Muscle layer of colon (tissue), 2 donors: ENCODE measurements at regions not wholly inside any gene's neighbourhood (a gene's known extent, or its start where the extent isn't known, plus 50 kb on each side); places are given as distances from the start of the nearest gene placed in this dataset.

Experiments used
- H3K27ac ChIP-seq: one replicate; pipeline ENCODE4 v1.7.0; 2013; ENCODE audit warnings: low read depth, mild to moderate bottlenecking, low read length, moderate library complexity
- H3K27me3 ChIP-seq, 2 donors: one replicate each; pipeline ENCODE4 v1.7.0; 2013; ENCODE audit warnings: low read length in 2 of 2, mild to moderate bottlenecking in 2 of 2; ENCODE audit not compliant: insufficient read depth in 2 of 2, control insufficient read depth in 1 of 2
- H3K36me3 ChIP-seq: one replicate; pipeline ENCODE4 v1.7.0; 2013; ENCODE audit warnings: mild to moderate bottlenecking, low read length; ENCODE audit not compliant: insufficient read depth
- H3K4me1 ChIP-seq: one replicate; pipeline ENCODE4 v1.7.0; 2013; ENCODE audit warnings: mild to moderate bottlenecking, low read length; ENCODE audit not compliant: insufficient read depth
- H3K4me3 ChIP-seq, 2 donors: one replicate each; pipeline ENCODE4 v1.7.0; 2013; ENCODE audit warnings: low read length in 2 of 2, low read depth in 1 of 2, mild to moderate bottlenecking in 1 of 2, moderate library complexity in 1 of 2
- H3K9ac ChIP-seq: one replicate; pipeline ENCODE4 v1.7.0; 2013; ENCODE audit warnings: low read length
- H3K9me3 ChIP-seq: one replicate; pipeline ENCODE4 v1.7.0; 2013; ENCODE audit warnings: mild to moderate bottlenecking, low read length
- donor health status: abdominal sarcoma.
- donor health status: Adenocarcinoma of cecum.

DNA sequence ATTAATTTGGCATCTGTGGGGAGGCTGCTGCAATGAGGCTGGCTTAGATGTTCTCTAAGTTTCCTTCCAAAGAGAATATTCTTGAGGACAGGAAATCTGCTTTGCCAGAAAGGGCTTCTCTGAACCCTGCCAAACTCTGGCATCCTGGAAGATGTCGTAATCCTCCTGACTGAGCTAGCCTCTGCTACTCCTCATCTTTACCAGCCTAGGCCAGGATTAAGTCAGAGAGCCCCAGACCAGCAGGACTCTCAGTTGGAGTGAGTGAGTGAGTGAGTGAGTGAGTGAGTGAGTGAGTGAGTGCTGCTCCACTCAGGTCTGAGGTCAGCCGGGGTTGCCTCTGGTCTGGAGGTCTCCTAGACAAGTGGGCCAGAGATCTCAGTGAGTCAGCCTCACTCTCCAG lies 104.9 kb upstream of the SOD3 start:
- Histone ChIP-seq H3K4me1 (no peaks in the 10 kb centered on the region), H3K9me3 (no peaks in the 10 kb centered on the region), H3K9ac (no peak overlapping the region), H3K27me3 (no peaks in the 10 kb centered on the region), H3K27ac (no peak overlapping the region), H3K36me3 (no peaks in the 10 kb centered on the region), H3K4me3 (no peak overlapping the region)

DNA sequence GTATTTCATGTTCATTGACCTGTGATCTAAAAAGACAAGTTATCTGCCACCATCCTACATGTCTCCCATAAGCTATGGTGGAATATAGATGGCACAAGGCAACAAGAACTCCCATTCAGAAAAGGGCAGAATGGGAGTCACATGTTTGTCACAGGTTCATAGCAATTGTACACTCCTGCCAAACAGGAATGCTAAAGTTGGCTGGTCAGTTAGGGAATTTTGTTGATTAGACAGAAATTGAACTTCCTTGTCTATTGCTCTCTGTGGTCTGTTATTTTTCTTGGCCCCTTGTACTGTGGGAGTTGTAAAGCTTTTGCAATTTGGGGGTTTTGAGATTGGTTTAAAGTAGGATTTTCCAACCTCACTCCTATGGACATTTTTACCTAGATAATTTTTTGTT lies 101.7 kb upstream of the SOD3 start:
- H3K27me3 ChIP-seq = no peaks in the 10 kb centered on the region
- no peaks in the 10 kb centered on the region for H3K9me3 ChIP-seq
- H3K4me3 ChIP-seq = no peak overlapping the region
- H3K4me1 ChIP-seq = no peaks in the 10 kb centered on the region
- H3K27ac ChIP-seq = no peak overlapping the region
- H3K9ac ChIP-seq = no peak overlapping the region
- no peaks in the 10 kb centered on the region for H3K36me3 ChIP-seq

DNA sequence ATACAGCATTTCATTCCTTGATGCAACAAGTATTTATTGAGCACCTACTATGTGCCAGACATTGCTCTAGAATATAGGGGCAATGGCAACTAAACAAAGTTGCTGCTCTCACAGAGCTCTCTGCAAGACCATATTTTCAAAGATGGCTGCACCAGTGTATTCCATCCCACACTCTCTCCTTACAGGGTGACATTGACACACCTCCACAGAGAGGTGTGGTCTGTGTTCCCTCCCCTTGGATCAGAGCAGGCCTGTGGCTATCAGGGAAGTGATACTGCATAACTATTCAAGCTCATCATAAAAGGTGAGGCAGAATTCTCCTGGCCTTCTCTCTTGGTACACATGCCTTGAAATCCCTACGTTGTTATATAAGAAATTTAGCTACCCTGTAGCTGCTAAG lies 95.3 kb upstream of the SOD3 start:
- H3K9ac ChIP-seq = no peak overlapping the region
- H3K27ac ChIP-seq = no peak overlapping the region
- H3K4me3 ChIP-seq = no peak overlapping the region
- H3K4me1 ChIP-seq = no peaks in the 10 kb centered on the region
- H3K36me3 ChIP-seq = no peaks in the 10 kb centered on the region
- H3K27me3 ChIP-seq = no peaks in the 10 kb centered on the region
- H3K9me3 ChIP-seq = no peaks in the 10 kb centered on the region

DNA sequence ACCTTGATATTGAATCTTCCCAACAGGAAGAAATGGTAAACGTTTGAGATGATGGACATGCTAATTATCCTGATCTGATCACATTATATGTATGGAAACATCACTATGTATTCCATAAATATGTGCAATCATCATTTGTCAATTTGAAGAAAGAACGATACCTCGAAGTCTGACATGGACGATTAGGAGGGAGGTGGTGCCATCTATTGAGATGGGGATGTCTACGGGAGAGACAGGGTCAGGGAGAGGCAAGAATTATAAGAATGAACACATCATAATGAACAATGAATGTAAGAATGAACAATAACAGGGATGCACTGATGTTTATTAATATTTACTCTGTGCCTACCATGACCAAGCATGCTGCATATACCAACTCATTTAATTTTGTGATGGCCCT lies 93.7 kb upstream of the SOD3 start:
- Histone ChIP-seq H3K4me3 (no peak overlapping the region), H3K27ac (no peak overlapping the region), H3K36me3 (no peaks in the 10 kb centered on the region), H3K27me3 (no peaks in the 10 kb centered on the region), H3K4me1 (no peaks in the 10 kb centered on the region), H3K9me3 (no peaks in the 10 kb centered on the region), H3K9ac (no peak overlapping the region)

DNA sequence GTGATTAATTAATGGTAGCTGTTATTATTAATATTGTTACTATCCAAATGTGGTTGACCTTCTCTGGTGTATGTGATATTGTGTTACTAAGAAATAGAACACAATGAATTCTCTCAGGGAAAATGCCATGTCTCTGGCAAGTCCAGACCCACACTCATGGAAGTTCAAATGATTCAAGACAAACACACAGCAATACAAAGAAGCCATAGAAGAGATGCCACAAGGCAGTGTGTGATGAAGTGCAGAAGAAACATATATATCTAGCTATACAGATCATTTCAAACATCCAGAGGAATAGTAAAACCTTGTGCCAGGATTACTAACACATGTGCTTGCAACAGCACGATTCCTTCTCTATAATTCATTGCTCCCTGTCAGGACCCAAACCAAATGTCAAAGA lies 93.1 kb upstream of the SOD3 start:
- no peak overlapping the region for H3K4me3 ChIP-seq
- H3K36me3 ChIP-seq = no peaks in the 10 kb centered on the region
- no peak overlapping the region for H3K27ac ChIP-seq
- no peaks in the 10 kb centered on the region for H3K9me3 ChIP-seq
- no peaks in the 10 kb centered on the region for H3K4me1 ChIP-seq
- H3K9ac ChIP-seq = no peak overlapping the region
- no peaks in the 10 kb centered on the region for H3K27me3 ChIP-seq

DNA sequence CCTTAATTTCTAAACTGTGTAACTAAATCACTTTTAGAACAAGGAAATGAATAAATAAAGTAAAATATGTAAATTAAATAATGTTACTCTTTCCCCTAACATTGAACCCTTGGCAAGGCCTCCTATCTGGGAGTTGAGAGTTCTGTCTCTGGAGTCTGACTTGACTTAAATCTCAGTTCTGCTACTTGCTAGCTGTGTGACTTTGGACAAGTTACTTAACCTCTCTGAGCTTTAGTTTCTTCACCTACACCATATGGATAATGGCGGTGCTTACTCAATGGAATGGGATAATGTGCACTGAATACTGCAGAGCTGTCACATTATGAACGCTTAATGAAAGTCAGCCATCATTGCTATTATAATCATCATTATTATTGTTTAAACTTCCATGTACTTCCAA lies 92.1 kb upstream of the SOD3 start:
- no peaks in the 10 kb centered on the region for H3K9me3 ChIP-seq
- H3K27ac ChIP-seq = no peak overlapping the region
- no peak overlapping the region for H3K4me3 ChIP-seq
- no peaks in the 10 kb centered on the region for H3K27me3 ChIP-seq
- no peaks in the 10 kb centered on the region for H3K4me1 ChIP-seq
- no peaks in the 10 kb centered on the region for H3K36me3 ChIP-seq
- H3K9ac ChIP-seq = no peak overlapping the region

DNA sequence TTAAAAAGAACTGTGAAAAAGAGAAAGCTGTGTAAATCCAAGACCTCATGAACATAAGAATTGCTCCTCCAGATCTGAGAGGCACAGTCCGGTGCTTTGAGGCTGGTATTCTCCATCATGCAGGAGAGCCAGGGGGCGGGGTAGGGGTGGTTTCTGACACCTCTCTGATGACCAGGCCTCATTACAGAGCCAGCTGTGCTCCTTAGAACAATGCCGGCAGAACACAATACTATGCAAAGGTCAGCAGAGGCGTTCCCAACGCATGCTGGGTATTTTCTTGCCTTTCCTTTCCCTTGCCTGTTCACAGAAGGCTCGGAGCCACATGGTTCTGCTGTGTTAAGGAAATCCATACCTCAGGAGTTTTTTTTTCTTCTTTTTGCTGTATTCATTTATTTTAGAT lies 91.2 kb upstream of the SOD3 start:
- Histone ChIP-seq H3K4me1 (no peaks in the 10 kb centered on the region), H3K9ac (no peak overlapping the region), H3K27me3 (no peaks in the 10 kb centered on the region), H3K36me3 (no peaks in the 10 kb centered on the region), H3K27ac (no peak overlapping the region), H3K4me3 (no peak overlapping the region), H3K9me3 (no peaks in the 10 kb centered on the region)

DNA sequence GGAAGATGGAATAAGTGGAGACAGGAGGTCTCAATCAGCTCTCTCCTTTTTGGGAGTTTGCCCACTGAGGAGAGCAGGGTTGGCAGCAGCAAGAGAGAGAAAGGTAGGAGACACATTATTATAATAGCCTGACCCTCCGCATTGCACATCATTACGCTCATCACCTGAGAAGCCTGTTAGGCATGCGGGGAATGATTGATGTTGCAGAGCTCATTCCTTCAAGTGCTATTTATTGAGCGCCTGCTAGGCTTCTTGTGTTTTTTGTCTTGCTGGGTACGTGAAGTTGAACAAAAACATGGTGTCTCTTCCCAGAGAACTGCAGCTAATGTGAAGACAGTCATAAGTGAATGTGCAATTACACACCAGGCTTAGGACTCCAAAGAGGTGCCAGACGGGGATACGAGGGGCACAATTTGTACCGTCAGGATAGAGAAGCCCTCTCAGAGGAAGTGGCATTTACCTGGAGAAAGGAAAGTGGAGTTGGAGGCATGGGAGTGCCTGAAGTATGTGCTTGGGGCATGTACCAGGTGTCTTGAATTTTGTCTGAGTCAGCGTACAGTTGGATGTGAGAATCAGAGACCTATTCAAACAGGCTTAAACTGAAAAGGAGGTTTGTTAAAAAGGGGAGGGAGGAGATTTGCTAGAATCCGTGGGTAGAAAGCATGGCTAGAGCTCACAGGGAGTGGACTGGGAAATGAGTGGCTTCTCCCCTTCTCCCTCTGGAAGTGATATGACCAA lies 90.2 kb upstream of the SOD3 start:
- no peak overlapping the region for H3K27ac ChIP-seq
- no peaks in the 10 kb centered on the region for H3K27me3 ChIP-seq
- no peak overlapping the region for H3K4me3 ChIP-seq
- no peaks in the 10 kb centered on the region for H3K4me1 ChIP-seq
- H3K9me3 ChIP-seq = no peaks in the 10 kb centered on the region
- H3K36me3 ChIP-seq = no peaks in the 10 kb centered on the region
- H3K9ac ChIP-seq = no peak overlapping the region

DNA sequence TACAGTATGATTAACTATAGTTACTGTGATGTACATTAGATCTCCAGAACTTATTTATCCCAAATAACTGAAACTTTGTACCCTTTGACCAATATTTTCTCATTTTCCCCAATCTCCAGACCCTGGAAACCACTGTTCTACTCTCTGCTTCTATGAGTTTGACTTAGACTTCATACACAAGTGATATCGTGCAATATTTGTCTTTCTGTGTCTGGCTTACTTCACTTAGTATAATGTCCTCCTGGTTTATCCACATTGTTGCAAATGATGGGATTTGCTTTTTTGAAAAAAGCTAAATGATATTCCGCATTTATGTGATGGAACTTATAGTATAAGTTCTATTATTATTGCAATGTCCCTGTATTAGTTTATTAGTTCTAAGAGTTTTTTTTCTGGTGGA lies 81.8 kb upstream of the SOD3 start:
- no peaks in the 10 kb centered on the region for H3K9me3 ChIP-seq
- no peaks in the 10 kb centered on the region for H3K27me3 ChIP-seq
- no peak overlapping the region for H3K27ac ChIP-seq
- no peak overlapping the region for H3K9ac ChIP-seq
- no peak overlapping the region for H3K4me3 ChIP-seq
- no peaks in the 10 kb centered on the region for H3K4me1 ChIP-seq
- no peaks in the 10 kb centered on the region for H3K36me3 ChIP-seq

DNA sequence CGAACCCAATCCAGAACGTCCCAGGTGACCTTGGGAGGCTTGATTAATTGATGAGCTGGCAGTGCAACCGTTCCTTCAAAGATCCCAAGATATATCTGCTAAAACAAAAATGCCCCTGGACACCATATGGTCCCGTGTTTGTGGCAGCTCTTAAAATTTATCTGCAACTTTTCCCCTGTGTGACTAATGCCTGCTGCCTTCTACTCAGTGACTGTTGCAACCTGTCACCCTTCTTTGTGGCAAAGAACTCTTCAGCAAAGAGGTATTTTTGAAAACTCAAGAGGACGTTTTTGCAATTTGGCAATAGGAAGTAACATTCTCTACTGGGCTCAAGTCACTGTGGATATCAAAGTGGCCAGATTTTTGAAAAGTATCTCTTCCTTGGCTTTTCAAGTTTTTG lies 75.8 kb upstream of the SOD3 start:
- H3K4me3 ChIP-seq = no peak overlapping the region
- no peaks in the 10 kb centered on the region for H3K36me3 ChIP-seq
- H3K27ac ChIP-seq = no peak overlapping the region
- H3K9me3 ChIP-seq = no peaks in the 10 kb centered on the region
- no peaks in the 10 kb centered on the region for H3K27me3 ChIP-seq
- no peaks in the 10 kb centered on the region for H3K4me1 ChIP-seq
- H3K9ac ChIP-seq = no peak overlapping the region

DNA sequence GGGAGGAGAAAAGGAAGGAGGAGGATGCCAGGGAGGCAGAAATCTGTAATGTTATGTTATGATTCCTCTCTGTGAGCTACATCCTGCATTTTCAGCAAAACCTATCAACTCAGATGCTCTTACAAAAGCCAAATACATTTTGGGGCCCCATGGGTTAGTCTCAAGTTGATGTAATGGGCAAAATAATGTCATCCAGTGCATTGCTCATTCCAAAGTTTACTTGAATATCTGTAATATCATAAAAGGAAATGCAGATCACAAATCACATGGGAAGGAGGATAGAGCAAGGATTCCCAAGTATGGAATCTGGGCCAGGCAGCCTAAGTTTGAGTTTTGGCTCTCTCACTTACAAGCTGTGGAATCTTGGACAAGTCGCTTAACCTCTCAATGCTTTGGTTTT lies 74.9 kb upstream of the SOD3 start:
- no peaks in the 10 kb centered on the region for H3K9me3 ChIP-seq
- no peak overlapping the region for H3K27ac ChIP-seq
- H3K27me3 ChIP-seq = no peaks in the 10 kb centered on the region
- H3K36me3 ChIP-seq = no peaks in the 10 kb centered on the region
- H3K9ac ChIP-seq = no peak overlapping the region
- no peak overlapping the region for H3K4me3 ChIP-seq
- H3K4me1 ChIP-seq = no peaks in the 10 kb centered on the region

DNA sequence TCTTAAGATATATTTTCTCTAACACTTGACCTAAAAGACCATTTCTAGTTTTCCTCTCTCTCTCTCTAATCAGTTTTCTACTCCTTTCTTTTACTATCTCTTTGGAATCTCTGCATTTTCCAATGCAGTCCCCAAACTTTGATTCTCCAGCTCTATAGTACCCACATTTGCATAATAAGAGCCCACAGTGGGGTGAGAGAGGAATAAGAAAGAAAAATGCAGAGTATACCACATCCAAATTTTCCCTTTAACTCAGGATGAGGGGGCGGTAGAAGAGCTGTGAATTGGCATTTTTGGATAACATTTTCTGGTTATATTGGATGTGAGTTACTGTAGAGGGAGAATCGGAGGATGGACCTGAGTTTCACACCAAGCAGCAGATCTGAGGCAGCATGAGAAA lies 74.4 kb upstream of the SOD3 start:
- no peaks in the 10 kb centered on the region for H3K9me3 ChIP-seq
- no peaks in the 10 kb centered on the region for H3K36me3 ChIP-seq
- no peaks in the 10 kb centered on the region for H3K4me1 ChIP-seq
- no peak overlapping the region for H3K4me3 ChIP-seq
- no peak overlapping the region for H3K9ac ChIP-seq
- no peak overlapping the region for H3K27ac ChIP-seq
- no peaks in the 10 kb centered on the region for H3K27me3 ChIP-seq
